ENCODE measurements at regions not wholly inside any gene's neighbourhood (a gene's known extent, or its start where the extent isn't known, plus 50 kb on each side); places are given as distances from the start of the nearest gene placed in this dataset.

- TF ChIP-seq CHD7 (IDR thresholded peaks at IDR 0.05; ENCODE audit: insufficient replicate concordance, low read length), result no peak
- TF ChIP-seq TEAD4 (IDR thresholded peaks at IDR 0.05; ENCODE audit: low read depth, low read length), result no peak
- no peak for TF ChIP-seq GTF2F1 (IDR thresholded peaks at IDR 0.05; ENCODE audit: borderline replicate concordance, low read depth, low read length)
- no peak for TF ChIP-seq GABPA (IDR thresholded peaks at IDR 0.05; ENCODE audit: borderline replicate concordance, insufficient read depth, low read length)
- no peak for TF ChIP-seq SP2 (IDR thresholded peaks at IDR 0.05; ENCODE audit: low read length)
- TF ChIP-seq HDAC6 (IDR thresholded peaks at IDR 0.05; ENCODE audit: low read depth, low read length), result no peak
- TF ChIP-seq PHF8 (conservative IDR thresholded peaks at IDR 0.05; ENCODE audit: low read depth, low read length), result no peak
- TF ChIP-seq TCF12 (IDR thresholded peaks at IDR 0.05; ENCODE audit: low read depth, low read length), result no peak
Observed at GRCh38 chr12:130280742-130281141, 56.9 kb upstream of the PIWIL1 start (continued).

All from H1 (cell line).